Fibroblast of the aortic adventitia (primary cell): ENCODE measurements at regions not wholly inside any gene's neighbourhood (a gene's known extent, or its start where the extent isn't known, plus 50 kb on each side); places are given as distances from the start of the nearest gene placed in this dataset.
"Not testable (repeated sequence)": the region's sequence is repeated elsewhere in the genome, so short reads cannot be mapped to it uniquely, and the experiment has no call there.

Experiments
- DNase-seq: peaks from one replicate; pipeline ENCODE4 v3.0.0-alpha.2; 2010; ENCODE audit warnings: low read depth
- H3K4me3 ChIP-seq: 2 replicates; pipeline ENCODE4 v1.5.1; 2011; ENCODE audit warnings: low read depth, mild to moderate bottlenecking, control low read depth, low read length, moderate library complexity
- CTCF ChIP-seq: IDR thresholded peaks from 2 replicates; pipeline ENCODE4 v1.5.1; 2011; ENCODE audit warnings: mild to moderate bottlenecking, low read length, control low read depth, inconsistent platforms; ENCODE audit not compliant: insufficient read depth

DNA sequence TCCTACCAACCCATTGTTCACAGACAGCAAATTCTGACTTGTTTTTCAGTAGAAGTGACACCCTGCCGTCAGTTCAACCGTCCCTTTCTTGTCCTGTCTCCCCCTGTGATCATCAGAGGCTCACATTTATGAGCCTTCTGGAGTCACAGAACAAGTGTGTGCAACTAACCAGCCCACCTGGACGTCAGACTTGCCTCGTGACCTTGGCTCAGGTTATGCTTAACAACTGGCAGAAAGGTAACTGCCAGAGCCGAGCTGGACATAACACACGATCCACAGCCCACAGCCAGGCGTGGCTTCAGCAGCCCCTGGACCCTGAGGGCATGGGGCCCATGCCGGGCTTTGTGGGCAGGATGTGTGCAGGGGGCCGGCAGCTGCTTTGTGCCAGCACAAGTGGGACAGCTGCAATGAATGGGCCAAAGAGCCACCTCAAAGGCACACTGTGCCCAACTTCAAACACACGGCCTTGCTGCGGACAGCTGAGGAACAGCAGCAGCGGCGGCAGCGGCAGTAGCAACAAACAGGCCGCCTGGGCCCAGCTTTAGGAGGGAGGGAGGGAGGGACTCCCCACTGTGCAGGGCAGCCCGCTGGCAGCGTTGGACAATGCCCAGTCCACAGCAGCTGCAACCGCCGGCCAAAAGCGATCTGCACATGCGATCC lies 103.9 kb downstream of the ZBTB18 start:
- H3K4me3 ChIP-seq: no peak overlapping the region
- no peak for DNase-seq
- no peak for TF ChIP-seq CTCF

GRCh38 chr1:244155661-244156060 lies 104.6 kb downstream of the ZBTB18 start:
- DNase-seq: no peak
- TF ChIP-seq CTCF: no peak
- H3K4me3 ChIP-seq: no peak overlapping the region

DNA sequence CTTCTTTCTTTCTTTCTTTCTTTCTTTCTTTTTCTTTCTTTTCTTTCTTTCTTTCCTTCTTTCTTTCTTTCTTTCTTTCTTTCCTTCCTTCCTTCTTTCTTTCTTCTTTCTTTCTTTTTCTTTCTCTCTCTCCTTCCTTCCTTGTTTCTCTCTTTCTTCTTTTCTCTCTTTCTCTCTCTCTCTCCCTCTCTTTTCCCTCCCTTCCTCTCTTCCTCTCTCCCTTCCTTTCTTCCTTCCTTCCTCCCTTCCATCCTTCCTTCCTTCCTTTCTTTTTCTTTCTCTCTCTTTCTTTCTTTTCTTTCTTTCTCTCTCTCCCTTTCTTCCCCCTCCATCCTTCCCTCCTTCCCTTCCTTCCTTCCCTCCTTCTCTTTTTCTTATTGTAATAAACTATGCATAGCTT lies 105.5 kb downstream of the ZBTB18 start:
- DNase-seq, H3K4me3 ChIP-seq: not testable (repeated sequence)

GRCh38 chr1:244157731-244158438 lies 106.8 kb downstream of the ZBTB18 start:
- DNase-seq: no peak
- H3K4me3 ChIP-seq: no peak overlapping the region
- no peak for TF ChIP-seq CTCF

DNA sequence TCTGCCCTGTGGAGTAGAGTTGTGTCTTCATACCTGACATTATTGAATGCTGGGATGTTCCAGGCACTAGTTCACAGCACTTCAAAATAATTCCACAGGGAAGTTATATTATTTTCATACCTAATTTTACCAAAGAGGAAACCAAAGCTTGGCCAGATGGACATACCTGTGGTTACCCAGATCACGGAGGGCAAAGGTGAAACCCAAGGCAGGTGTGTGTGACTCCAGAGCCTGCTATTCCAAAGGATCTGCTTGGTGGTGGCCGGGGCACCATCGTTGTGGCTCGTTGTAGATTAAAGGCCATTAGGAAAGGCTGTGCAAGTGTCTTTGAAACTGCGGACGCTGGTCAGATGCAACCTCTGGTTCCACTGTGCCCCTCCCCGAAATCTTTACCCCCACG lies 108.6 kb downstream of the ZBTB18 start:
- TF ChIP-seq CTCF: no peak
- no peak for DNase-seq
- no peak overlapping the region for H3K4me3 ChIP-seq

DNA sequence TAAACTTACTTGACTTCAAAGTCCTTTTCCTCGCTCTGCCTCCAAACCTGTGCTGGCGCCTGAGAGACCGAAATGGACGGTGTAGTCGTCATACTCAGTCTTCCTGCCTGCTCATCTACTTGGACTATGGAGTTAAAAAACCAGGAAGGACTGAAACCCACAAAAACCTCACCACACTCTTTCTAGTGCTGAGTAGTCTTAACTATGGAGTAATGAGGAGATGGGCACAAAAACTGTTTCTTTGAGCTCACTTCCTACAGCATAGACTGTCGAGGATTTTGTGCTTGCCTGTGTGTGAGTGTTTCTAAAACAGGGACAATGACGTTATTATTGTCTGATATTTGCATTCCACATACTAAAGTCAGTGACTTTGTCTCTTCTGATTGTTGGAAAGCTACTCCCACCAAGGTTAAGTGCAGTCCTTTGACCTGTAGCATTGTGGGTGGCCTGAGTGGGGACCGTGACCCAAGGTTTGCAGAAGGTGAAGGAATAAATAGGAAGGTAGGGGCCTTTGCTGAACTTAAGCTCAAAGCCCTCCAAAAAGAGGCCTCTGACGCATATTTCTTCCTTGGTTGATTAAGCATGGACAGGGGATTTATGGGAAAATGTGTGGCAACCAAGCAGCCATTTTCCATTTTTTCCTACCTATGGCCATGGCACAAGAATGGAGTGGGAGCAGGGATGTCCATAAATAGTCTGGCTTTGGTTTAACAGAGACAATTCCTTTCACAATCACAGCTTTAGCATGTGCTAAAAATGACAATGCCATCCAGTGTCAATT lies 109.6 kb downstream of the ZBTB18 start:
- no peak overlapping the region for H3K4me3 ChIP-seq

More for the DNA sequence above, 109.6 kb downstream of the ZBTB18 start:
- no peak for DNase-seq
- no peak for TF ChIP-seq CTCF
